CD4-positive, alpha-beta T cell treated with Interleukin-4 for 1 hour (primary cell): ENCODE measurements at regions not wholly inside any gene's neighbourhood (a gene's known extent, or its start where the extent isn't known, plus 50 kb on each side); places are given as distances from the start of the nearest gene placed in this dataset.
"Not testable (repeated sequence)": the region's sequence is repeated elsewhere in the genome, so short reads cannot be mapped to it uniquely, and the experiment has no call there.

ENCODE experiments used
- DNase-seq, 2 donors: peaks; one replicate each; pipeline ENCODE4 v3.0.0-alpha.2; 2020 to 2022

DNA sequence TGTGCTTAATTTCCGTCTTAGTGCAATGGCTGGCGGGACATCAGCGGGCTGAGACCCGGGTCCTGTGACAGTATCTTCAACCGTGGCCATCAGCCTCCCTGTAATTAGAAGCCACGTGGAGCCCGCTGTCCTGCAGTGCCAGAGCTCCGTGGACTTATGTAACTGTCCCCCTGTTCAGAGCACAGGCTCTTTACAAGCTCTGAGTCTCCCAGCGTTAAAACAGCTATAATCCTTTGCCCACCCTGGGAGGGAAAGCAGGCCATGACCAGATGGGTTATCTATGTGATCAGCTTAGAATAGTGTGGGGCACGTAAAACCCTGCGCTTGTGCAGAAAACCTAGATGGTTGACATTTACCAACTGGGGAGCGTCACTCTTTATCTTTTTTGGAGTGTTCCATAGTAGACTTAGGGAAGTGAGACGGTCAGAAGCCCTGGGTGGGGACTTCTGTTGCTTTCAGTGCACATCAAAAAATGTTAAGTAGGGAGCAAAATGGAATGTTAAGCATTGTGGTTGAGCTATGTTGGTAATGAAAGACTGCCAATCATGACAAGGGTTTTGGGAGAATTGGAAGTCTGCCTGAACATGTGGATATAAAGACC lies 103.5 kb upstream of the CADM1 start:
- no peak for DNase-seq

DNA sequence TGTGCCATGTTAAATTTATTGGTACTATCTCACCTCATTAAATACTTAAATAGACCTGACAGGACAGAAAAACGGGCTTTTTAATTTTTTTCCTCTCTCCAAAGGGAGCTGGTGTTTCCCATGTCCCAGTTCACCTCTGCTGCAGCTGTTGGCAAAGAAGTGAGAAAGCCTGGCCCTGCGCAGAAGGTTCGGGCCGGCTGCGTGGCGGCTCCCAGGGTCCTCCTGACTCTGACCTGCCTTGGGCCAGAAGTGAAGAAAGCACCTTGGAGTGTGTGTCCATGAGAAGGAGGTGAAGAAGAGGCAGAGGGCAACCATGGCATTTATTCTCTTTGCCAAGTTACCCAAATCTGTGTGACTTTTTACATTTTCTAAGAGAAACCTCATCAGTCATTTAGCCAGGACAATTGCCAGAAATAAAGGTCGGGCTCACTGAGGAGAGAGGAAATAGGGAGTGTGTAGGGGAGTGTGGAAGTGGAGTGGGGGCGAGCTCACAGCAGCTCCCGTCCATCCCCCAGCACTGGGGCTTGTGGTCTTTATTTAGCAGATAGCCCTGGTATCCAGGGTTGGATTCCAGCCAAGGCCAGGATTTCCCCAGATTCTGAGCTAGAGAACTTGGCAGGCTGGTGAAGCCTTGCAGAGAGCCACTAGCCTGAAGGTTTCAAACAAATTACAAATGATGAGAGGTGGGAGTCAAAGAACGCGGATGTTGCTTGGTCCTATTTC lies 102.4 kb upstream of the CADM1 start:
- DNase-seq: no peak

DNA sequence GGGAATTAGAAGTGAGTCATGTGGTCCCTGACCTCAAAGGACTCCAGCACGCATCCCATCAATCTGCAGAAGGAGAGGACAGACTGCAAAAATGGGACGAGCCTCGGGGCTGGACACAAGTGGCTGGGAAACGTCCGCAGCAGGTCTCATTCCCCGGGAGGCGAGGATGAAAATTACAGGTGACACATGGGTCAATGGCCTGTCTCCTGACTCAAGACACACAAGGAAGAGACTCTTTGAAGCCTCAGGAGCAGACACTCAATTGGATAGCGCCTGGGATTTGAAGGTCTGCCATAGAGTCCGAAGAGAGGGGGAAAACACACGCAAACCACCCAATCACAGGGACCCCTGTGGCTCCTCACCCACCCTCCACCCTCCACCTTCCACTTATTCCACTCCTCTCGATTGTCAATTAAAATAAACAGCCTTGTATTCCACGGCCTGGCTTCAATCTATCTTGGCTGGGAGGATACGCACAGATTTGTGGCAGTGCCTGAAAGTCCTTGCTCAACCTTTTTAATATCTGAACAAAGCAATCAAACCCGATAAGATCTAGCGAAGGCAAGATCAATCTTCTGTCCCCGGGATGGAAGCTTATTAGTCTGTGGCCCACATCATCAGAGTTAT lies 101.8 kb upstream of the CADM1 start:
- no peak for DNase-seq

DNA sequence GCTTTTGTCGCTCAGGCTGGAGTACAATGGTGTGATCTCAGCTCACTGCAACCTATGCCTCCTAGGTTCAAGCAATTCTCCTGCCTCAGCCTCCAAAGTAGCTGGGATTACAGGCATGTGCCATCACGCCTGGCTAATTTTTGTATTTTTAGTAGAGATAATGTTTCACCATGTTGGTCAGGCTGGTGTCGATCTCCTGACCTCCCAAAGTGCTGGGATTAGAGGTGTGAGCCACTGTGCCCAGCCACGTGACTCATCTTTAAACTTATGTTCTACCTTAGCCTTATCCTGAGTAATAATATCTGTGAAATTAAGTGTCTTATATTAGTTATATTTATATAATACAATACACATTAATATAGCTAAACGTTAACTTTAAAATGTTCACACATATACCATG lies 101.2 kb upstream of the CADM1 start:
- not testable (repeated sequence) for DNase-seq

DNA sequence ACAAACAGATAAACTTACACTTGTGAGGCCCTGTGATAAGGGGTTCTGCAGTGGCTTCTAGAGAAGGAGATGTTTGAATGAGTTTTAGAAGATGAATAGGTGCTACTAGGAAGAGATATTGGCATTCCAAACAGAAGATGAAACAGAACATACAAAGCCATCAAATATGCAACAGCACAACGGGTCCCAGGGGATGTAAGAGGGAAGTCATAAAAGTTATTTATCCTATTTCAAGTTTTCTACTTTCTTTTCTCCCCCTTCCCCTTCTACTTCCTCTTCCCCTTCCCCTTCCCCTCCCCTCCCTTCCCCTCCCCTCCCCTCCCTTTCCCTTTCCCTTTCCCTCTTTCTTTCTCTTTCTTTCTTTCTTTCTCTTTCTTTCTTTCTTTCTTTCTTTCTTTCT lies 94.9 kb upstream of the CADM1 start:
- DNase-seq: no peak

DNA sequence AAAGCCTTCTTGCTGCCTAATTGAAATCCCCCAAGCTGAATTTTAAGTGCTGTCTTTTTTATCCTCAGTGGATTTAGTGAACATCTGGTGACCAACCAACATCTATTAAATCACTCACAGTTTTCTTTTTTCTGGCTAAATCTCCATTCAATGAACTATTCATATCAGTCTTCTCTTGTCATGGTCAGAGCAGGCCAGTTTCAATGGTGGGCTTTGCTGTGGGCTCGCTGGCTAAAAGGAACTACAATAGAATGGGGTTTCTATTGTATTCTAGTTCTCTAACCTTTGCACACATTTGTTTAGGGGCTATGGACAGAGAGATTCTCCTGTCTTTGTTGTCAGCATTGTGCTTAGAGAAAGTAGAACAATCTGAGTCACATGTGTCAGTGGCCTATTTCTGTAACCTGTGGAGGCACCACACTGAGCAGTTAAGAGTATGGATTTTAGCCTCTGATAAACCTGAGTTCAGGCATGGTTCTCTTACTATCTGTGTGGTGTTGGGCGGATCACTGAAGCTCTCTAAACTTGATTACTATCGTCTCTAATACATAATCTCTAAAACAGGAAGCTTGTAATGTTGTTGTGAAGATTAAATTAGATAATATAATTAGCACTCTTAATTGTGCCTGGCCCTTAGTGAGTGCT lies 94.2 kb upstream of the CADM1 start:
- DNase-seq: no peak

DNA sequence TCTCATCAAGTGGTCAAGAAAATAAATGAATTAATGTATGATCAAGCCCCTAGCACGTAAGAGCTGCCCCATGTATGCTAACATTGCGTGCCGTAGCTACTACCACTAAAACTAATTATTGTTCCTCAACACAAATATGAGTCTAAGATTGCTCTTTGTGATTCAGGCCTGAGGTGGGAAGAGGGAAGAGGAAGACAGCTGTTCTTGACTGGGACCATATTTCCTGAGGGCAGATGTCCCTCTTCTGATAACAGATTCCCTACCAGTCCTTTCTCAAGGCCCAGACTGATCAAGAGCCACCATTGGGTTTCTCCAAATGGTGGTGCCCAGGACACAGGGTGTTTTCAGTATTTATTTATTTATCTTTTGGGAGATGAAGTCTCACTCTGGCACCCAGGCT lies 87.2 kb upstream of the CADM1 start:
- DNase-seq: no peak

DNA sequence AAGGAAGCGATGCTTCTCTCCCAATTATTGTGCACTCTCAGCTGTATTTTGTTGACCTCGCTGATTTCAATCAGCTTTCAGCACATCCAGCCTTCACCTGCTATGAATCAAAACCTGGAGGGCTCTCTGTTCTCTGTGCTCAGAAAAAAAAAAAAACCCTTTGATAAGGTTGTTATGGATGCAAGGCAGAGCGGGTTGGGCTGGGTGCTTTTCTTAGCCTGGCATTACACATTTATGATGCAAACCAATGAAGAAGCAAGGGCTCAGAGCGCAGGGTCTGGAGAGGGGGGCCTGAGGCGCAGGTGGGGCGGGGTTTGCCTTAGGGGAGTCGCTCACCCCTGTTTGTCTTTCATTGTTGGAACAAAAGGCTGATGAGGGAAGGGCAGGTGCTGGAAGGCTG lies 86.0 kb upstream of the CADM1 start:
- DNase-seq: no peak

DNA sequence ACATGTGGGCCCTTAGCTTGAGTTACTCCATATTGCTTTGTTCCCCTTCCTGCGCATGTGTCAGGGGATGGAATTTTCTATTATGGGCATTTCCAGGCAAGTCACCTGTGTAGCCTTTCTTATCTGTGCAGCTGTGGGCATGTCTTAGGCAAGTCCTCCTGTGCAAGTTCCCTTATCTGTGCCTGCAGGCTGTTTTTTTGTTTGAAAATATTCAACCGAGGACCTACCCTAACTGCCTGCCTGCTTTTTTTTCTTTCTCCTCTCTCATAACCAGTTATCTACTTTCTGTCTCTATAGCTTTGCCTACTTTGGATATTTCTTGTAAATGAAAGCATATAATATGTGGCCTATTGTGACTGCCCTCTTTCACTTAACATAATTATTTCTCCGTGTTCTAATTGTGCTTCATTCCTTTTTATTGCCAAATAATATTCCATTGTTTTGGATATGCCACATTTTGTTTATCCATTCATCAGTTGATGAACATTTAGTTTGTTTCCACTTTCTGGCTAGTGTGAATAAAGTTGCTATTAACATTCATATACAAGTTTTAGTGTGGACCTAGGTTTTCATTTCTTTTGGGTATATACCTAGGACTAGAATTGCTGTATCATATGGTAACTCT lies 83.6 kb upstream of the CADM1 start:
- DNase-seq: no peak

DNA sequence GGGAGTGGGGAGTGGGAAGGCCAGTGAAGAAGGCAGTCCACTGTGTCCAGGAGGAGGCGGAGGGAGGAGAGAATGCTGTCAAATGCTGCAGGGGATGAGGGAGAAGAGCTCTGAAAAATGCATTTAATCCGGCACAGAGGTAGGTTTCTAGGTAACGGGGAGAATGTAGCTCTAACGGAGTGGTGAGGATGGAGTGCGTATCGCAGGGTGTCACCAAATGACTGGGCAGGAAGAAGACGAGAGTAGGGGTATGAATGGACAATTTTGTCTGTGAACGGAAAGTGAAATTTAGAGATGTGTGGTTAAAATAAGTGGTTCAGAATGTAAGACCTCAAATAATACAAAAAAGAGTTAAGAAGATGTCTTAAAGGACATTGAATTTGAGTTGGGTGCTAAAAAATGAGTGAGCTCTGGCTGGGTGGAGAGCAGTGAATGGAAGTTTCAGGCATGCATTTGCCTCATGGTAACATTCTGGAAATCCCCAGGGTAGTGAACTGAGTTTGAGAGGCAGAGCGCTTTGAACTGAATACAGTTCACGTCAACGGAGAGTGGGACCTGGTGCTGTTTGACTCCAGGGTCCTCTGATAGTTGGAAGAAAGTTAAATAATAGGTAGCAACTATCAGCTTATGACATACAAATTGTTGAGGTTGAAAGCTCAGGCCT lies 81.3 kb upstream of the CADM1 start:
- no peak for DNase-seq

DNA sequence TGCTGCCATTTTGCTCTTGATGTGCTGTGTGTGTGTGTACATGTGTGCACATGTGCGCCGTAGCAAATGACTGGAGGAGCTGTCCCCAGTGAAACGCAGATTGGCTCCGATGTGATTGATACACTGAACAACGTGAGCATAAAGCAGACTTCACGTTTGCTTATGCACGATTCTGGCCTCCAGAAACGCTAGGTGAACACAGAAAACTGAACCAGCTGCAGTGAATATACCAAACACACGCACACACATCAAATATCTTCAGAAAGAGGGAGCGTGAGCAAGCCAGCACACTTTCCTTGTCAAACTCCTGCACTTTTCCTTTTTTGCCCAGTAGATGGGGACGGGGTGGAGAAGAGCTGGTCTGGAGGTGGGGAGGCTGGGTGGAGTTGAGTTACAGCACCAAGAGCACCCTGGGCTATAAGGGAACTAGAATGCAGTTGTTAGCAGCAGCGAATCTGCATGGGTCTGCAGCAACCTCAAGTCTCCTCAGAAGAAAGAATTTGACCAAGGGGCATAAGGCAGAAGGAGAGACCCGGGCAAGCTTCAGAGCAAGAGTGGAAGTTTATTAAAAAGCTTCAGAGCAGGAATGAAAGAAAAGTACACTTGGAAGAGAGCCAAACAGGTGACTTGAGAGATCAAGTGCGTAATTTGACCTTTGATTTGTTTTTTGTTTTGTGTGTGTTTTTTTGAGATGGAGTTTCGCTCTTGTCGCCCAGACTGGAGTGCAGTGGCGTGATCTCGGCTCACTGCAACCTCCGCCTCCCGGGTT lies 77.8 kb upstream of the CADM1 start:
- no peak for DNase-seq

DNA sequence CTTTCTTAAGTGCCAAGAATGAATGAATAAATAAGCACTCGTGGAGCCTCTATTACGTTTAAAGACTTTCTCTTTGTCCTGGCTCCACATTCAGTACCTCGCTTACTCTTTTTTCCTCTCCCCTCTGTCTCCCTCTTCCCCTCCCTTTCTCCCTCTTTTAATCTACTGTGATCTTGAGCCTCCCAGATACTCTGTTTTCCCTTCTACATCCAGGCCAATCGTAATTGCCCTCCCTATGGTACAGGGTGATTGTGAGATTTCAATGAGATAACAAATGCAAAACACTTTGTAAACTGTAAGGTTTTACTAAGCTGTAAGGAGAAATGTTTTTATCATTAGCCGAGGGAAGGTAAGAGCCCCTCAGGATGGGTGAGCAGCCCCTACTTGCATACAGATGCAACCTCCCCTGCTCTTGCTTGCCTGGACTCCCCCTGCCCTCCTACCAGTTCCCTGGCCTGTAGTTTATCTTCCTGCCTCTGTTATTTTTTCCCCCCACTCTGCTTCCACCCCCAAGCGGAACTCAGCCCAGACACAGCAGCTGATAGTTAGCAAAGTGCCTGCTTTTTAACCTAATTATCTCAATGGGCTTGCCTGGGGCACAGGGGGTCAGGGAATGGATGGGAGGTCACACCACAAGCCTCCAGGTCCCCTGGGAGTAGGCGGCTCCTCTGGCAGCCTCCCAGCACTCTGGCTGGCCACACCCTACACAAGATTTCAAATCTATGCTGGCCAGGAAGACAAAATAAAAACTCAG lies 76.9 kb upstream of the CADM1 start:
- no peak for DNase-seq

DNA sequence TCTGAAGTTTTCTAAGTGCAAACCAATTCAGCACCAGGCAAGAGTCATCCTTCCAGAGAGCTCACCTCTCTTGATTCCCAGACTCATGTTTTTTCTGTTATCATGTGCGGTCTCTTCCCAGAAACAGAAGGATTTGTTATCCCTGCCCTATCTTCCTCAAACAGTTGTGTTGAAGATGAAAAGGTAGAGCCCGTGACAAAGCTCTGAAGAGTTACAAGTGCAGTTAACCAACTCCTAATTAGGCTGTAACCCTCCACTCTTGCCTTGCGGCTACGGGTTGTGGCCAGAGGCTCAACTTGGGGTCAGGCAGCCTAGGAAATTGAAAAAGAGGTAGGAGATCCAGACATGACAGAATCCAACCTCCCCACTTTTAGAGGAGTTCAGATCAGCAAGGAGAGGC lies 76.2 kb upstream of the CADM1 start:
- no peak for DNase-seq

DNA sequence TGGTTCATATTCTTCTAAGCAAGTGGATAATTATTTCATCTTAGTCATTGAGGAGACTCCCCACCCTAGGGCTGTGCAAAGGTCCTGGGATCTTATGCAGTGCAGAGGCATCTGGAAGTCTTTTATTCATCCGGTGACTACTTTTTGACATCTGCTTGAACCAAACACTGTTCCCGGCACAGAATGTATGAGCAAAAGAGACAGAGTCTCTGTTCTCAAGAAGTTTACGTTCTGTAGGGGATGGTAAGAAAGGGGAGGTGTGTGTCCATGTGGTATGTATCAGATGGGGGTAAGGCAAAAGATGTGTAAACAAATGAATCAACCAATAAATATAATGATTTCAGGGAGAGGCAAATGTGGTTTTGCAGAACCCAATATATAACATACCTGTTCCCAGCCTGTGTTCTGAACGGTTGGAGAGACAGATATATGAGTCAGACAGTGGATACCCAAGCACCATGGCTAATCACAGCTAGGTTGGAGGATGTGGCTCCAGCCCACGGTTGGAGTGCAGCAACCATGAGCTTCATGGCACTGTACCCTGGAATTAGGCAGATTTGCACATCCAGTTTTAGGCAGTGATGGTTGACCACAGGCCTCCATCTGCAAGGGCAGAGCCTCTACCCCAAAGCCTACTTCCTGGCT lies 75.1 kb upstream of the CADM1 start:
- DNase-seq: no peak

DNA sequence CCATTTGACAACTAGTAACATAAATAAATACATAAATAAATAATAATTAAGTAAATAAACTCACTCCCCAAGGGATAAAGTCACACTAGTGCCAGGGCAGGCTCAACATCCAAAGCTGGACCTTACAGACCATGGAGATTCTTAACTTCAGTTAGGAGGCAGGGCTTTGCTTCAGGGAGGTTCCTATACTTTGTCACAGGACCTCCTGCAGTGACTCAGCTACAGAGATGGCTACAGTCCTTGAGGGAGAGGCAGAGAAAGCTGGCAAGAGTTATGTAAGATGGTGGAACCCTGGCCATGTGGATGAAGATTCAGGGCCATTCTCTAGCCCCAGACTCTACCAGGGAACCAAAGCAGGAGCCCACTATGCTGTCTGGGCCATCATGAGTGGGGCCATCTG lies 74.1 kb upstream of the CADM1 start:
- no peak for DNase-seq

DNA sequence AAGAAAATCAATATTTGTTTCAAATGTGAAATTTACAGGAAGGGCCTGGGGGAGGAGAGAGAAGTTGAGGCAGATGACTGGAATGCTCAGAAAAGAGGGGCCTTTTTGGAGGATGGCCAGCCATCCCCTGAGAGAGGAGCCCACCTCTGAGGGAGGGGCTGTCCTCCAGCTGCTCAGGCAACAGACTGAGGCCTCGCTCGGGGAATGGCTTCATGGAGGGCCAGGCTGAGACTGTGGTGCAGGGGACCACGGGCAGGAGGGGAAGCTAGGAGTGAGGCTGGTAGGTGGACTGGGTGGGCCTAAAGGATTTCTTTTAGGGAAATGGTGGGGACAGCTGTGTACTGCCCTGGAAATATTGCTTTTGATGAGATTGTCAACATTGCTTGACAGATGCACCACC lies 73.5 kb upstream of the CADM1 start:
- DNase-seq: no peak

DNA sequence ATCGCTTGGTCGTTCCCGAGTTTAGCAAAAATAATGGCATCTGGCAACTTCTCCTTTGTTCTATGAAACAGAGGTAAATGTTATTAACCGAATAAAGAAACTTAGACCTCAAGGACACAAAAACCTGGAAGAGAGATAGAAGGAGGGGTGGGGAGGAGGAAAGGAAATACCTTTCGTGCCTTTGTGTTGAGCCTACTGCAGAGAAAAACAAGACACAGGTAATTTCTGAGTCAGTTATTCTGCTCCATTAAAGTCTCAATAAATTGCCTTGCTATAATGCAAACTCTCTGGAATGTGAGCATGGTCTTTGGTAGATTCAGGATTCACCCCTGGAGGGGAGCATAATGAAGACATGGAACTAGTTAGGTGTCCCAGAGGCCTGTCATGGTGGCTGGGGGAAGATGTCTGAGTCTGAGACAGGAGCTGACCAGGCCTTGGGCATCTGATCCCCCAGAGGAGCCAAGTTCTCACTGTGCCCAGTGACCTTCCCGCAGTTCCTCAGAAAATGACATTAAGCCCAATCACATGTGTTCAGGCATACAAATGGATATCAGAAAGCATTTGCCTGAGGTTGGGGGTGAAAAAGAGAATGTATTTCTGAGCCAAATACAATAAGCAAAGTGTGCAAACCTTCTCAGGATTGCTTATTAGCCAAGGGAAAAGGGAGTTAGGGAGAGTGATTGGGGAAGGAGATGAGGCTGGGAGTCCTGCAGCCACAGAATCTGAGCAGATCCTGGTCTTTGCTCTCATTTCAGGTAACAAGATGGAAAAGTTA lies 72.6 kb upstream of the CADM1 start:
- DNase-seq: no peak

DNA sequence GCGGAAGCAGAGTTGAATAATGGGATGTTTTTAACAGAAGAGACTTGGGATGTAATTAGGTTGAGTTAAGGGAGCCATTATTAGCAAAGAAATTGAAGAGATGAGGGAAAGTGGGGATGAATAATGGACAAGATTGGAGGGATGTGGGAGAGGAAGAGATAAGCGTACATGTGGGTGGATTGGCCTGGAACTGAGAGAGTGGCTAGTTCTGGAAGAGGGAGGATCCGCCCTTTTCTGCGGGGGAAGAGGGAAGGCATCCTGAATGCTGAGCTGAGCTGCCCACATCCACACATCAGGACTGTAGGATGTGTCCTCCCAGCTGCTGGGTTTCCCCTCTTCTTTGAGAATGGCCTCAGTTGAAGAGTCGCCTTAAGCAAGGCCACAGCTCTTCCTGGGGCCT lies 68.3 kb upstream of the CADM1 start:
- no peak for DNase-seq

DNA sequence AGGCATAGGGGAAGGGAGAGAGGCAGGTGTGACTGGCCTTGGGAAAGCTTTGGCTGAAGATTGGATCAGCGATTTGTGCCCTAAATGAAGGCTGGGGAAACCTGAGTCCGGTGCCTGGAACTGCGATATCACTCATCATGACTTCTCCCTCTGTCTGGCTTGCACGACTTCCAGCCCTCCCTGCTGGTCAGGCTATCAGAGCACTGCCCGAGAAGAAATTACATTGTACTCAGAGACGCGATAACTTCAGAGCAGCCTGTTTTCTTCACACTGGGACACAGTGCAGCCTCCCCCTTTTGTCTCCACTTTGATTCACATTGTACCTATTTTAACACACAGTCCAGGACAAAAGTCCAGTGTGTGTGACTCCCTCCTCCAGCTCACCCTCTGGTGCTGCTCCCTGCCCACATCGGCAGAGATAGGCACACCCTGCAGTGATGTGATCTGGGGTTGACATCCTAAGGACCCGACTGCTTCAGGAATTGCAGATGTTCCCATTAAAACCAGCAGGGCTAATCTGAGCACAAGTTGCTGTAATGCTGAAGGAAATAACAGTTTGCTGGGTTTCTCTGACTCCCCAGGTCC lies 62.1 kb upstream of the CADM1 start:
- DNase-seq: no peak

DNA sequence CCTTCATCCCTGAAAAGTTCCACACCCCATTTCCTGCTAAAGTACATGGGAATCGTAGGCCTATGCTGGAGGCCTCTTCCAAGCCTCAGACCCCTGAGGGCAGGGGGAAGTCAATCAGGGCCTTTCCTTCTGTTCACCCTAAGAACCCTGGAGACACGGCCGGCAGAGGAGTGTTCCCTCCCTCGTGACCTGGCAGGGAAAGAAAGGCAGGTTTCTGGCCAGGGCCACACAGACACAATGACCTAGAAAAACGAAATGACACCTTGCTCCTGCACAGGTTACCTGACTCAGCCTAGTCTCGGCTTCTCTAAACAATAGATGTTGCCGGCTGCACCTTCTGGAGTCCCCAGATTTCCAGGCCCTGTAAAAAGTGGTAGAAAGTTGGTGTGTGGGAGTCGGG lies 60.6 kb upstream of the CADM1 start:
- DNase-seq: no peak
